ENCODE measurements at regions not wholly inside any gene's neighbourhood (a gene's known extent, or its start where the extent isn't known, plus 50 kb on each side); places are given as distances from the start of the nearest gene placed in this dataset.
"Not testable (repeated sequence)": the region's sequence is repeated elsewhere in the genome, so short reads cannot be mapped to it uniquely, and the experiment has no call there.

- H3K36me3 Mint-ChIP-seq; ATAC-seq; H3K27ac Mint-ChIP-seq; DNase-seq (ENCODE audit: low spot score in 2 of 2); H3K9me3 Mint-ChIP-seq: not testable (repeated sequence)
Measured at GRCh38 chr2:111512378-111512777, 371.6 kb downstream of the ANAPC1 start.

- ATAC-seq, result peak; percentile 29 to 65
- H3K27ac Mint-ChIP-seq; DNase-seq (ENCODE audit: low spot score in 2 of 2): not testable (repeated sequence)
Measured at GRCh38 chr2:111514138-111514537, 369.9 kb downstream of the ANAPC1 start.

GRCh38 chr2:111517050-111517720 is 366.8 kb downstream of the ANAPC1 start:
- not testable (repeated sequence) for H3K9me3 Mint-ChIP-seq; DNase-seq (ENCODE audit: low spot score in 2 of 2); H3K36me3 Mint-ChIP-seq; H3K27ac Mint-ChIP-seq; ATAC-seq

More at GRCh38 chr2:111514138-111514537, 369.9 kb downstream of the ANAPC1 start:
- H3K36me3 Mint-ChIP-seq, H3K9me3 Mint-ChIP-seq: not testable (repeated sequence)

- ATAC-seq; DNase-seq (ENCODE audit: low spot score in 2 of 2); H3K9me3 Mint-ChIP-seq: not testable (repeated sequence)
Measured at GRCh38 chr2:111517721-111518053, 366.3 kb downstream of the ANAPC1 start.

GRCh38 chr2:111519071-111519470 is 364.9 kb downstream of the ANAPC1 start:
- DNase-seq (ENCODE audit: low spot score in 2 of 2), result no peak
- no peak overlapping the region for H3K27ac Mint-ChIP-seq
- no peaks in the 10 kb centered on the region for H3K9me3 Mint-ChIP-seq
- no peak for ATAC-seq
- peaks cover 0 to 7% of the 10 kb centered on the region in 2 donors for H3K36me3 Mint-ChIP-seq

More at GRCh38 chr2:111517721-111518053, 366.3 kb downstream of the ANAPC1 start:
- H3K36me3 Mint-ChIP-seq, H3K27ac Mint-ChIP-seq: not testable (repeated sequence)

GRCh38 chr2:111522231-111522768 is 361.7 kb downstream of the ANAPC1 start:
- DNase-seq (ENCODE audit: low spot score in 2 of 2), result no peak
- no peaks in the 10 kb centered on the region for H3K9me3 Mint-ChIP-seq
- no peak for ATAC-seq

GRCh38 chr2:111523009-111523408 is 361.0 kb downstream of the ANAPC1 start:
- no peak for ATAC-seq
- H3K9me3 Mint-ChIP-seq, result no peaks in the 10 kb centered on the region
- DNase-seq (ENCODE audit: low spot score in 2 of 2), result no peak
- H3K27ac Mint-ChIP-seq, result no peak overlapping the region
- H3K36me3 Mint-ChIP-seq, result peaks cover 0 to 7% of the 10 kb centered on the region in 2 donors

More at GRCh38 chr2:111522231-111522768, 361.7 kb downstream of the ANAPC1 start:
- Mint-ChIP-seq H3K27ac (no peak overlapping the region), H3K36me3 (peaks cover 0 to 7% of the 10 kb centered on the region in 2 donors)

- not testable (repeated sequence) for DNase-seq (ENCODE audit: low spot score in 2 of 2); H3K9me3 Mint-ChIP-seq; H3K36me3 Mint-ChIP-seq; H3K27ac Mint-ChIP-seq
- peak; percentile 63 to 74 for ATAC-seq
Measured at GRCh38 chr2:111525026-111525425, 359.0 kb downstream of the ANAPC1 start.

GRCh38 chr2:111526041-111526639 is 357.9 kb downstream of the ANAPC1 start:
- not testable (repeated sequence) for H3K36me3 Mint-ChIP-seq; H3K9me3 Mint-ChIP-seq; ATAC-seq; DNase-seq (ENCODE audit: low spot score in 2 of 2); H3K27ac Mint-ChIP-seq

- DNase-seq (ENCODE audit: low spot score in 2 of 2); H3K9me3 Mint-ChIP-seq; H3K27ac Mint-ChIP-seq; H3K36me3 Mint-ChIP-seq: not testable (repeated sequence)
- peak; percentile 62 to 66 for ATAC-seq
Measured at GRCh38 chr2:111527707-111528400, 356.1 kb downstream of the ANAPC1 start.

GRCh38 chr2:111529022-111529421 is 355.0 kb downstream of the ANAPC1 start:
- not testable (repeated sequence) for H3K9me3 Mint-ChIP-seq; ATAC-seq; H3K36me3 Mint-ChIP-seq; DNase-seq (ENCODE audit: low spot score in 2 of 2); H3K27ac Mint-ChIP-seq

- not testable (repeated sequence) for H3K9me3 Mint-ChIP-seq; H3K36me3 Mint-ChIP-seq; DNase-seq (ENCODE audit: low spot score in 2 of 2); H3K27ac Mint-ChIP-seq
- peak in 1 of 2 donors; percentile 37 for ATAC-seq
Measured at GRCh38 chr2:111530239-111530965, 353.6 kb downstream of the ANAPC1 start.

GRCh38 chr2:111532682-111533556 is 351.1 kb downstream of the ANAPC1 start:
- H3K36me3 Mint-ChIP-seq; DNase-seq (ENCODE audit: low spot score in 2 of 2); H3K9me3 Mint-ChIP-seq: not testable (repeated sequence)
- ATAC-seq, result peak; percentile 78 to 84
- H3K27ac Mint-ChIP-seq, result peak overlapping the region; percentile 83 to 96

- ATAC-seq, result peak; percentile 68 to 83
- not testable (repeated sequence) for H3K36me3 Mint-ChIP-seq; H3K9me3 Mint-ChIP-seq; DNase-seq (ENCODE audit: low spot score in 2 of 2)
- H3K27ac Mint-ChIP-seq, result peak overlapping the region in 1 of 2 donors; percentile 70
Measured at GRCh38 chr2:111533557-111534247, 350.3 kb downstream of the ANAPC1 start.

GRCh38 chr2:111534910-111535352 is 349.1 kb downstream of the ANAPC1 start:
- DNase-seq (ENCODE audit: low spot score in 2 of 2) (no peak), ATAC-seq (no peak)
- H3K36me3 Mint-ChIP-seq, result peaks cover 0 to 8% of the 10 kb centered on the region in 2 donors
- no peak overlapping the region for H3K27ac Mint-ChIP-seq
- H3K9me3 Mint-ChIP-seq, result no peaks in the 10 kb centered on the region
